SJSA1 (cell line): ENCODE measurements at regions not wholly inside any gene's neighbourhood (a gene's known extent, or its start where the extent isn't known, plus 50 kb on each side); places are given as distances from the start of the nearest gene placed in this dataset.

ENCODE experiments used
- DNase-seq, 2 experiments: peaks; one replicate each; pipeline ENCODE4 v3.0.0-alpha.2; 2015 to 2020; ENCODE audit warnings: low spot score in 2 of 2, low read depth in 1 of 2
- H3K27ac ChIP-seq: fragments of 250-450 bp; sonication (Bioruptor Pico); 2 replicates; pipeline ENCODE4 v1.5.1; 2020; ENCODE audit warnings: mild to moderate bottlenecking, moderate library complexity
- H3K27me3 ChIP-seq: fragments of 250-450 bp; sonication (Bioruptor Pico); replicated peaks from 2 replicates; pipeline ENCODE4 v1.5.1; 2020; ENCODE audit warnings: mild to moderate bottlenecking, moderate library complexity
- H3K36me3 ChIP-seq: fragments of 250-450 bp; sonication (Bioruptor Pico); 2 replicates; pipeline ENCODE4 v1.5.1; 2020; ENCODE audit warnings: mild to moderate bottlenecking
- H3K4me1 ChIP-seq: fragments of 250-450 bp; sonication (Bioruptor Pico); replicated peaks from 2 replicates; pipeline ENCODE4 v1.6.1; 2021; ENCODE audit warnings: mild to moderate bottlenecking
- H3K4me3 ChIP-seq: fragments of 250-450 bp; sonication (Bioruptor Pico); 2 replicates; pipeline ENCODE4 v1.5.1; 2020; ENCODE audit warnings: mild to moderate bottlenecking
- H3K9me3 ChIP-seq: fragments of 250-450 bp; sonication (Bioruptor Pico); replicated peaks from 2 replicates; pipeline ENCODE4 v1.5.1; 2020; ENCODE audit warnings: mild to moderate bottlenecking

DNA sequence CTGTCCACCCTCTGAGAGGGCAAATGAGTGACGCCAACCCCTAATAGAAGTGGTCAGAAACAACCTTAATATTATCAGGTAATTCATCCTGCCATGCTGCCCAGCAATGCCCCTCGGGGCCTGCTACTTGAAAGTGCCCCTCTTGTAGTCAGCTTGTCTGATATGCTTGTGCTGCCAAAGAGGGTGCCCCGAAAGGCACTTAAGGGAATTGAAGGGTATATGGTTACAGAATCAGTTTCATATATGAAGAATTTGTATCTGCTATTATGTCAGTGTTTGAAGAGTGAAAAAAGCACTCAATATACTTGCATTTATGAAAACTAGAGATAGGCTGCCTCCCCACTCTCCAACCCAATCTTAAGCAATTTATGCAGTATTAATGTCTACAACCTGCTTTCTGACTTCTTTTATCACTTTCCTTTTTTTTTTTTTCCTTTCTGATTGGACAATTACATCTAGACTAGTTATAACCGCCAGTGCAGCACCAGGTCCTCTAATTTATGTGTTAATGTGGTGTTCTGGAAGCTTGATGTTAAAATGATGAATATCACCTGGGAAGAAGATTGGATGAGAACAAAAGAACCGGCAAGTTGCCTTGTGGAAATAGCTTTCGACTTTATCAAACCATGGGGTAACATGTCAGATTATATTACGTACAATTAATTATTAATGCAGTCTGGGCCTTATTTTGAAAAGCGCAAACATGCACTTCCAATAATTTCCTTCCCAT, 646.9 kb upstream of the ACVR2A start:
- no peak for DNase-seq
- H3K27ac ChIP-seq: no peak overlapping the region
- H3K9me3 ChIP-seq: no peaks in the 10 kb centered on the region
- H3K4me3 ChIP-seq: no peak overlapping the region
- no peaks in the 10 kb centered on the region for H3K27me3 ChIP-seq
- no peaks in the 10 kb centered on the region for H3K36me3 ChIP-seq
- no peaks in the 10 kb centered on the region for H3K4me1 ChIP-seq

DNA sequence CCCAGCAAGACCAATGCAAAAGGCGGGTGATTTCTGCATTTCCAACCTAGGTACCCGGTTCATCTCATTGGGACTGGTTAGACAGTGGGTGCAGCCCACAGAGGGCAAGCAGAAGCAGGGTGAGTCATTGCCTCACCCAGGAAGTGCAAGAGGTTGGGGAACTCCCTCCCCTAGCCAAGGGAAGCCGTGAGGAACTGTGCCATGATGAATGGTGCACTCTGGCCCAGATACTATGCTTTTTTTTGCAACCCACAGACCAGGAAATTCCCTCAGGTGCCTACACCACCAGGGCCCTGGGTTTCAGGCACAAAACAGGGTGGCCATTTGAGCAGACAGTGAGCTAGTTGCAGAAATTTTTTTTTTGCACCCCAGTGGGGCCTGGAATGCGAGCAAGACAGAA, 662.6 kb upstream of the ACVR2A start:
- DNase-seq: no peak
- Histone ChIP-seq H3K27ac (no peak overlapping the region), H3K27me3 (no peaks in the 10 kb centered on the region), H3K36me3 (no peaks in the 10 kb centered on the region), H3K4me3 (no peak overlapping the region), H3K9me3 (no peaks in the 10 kb centered on the region), H3K4me1 (no peaks in the 10 kb centered on the region)

DNA sequence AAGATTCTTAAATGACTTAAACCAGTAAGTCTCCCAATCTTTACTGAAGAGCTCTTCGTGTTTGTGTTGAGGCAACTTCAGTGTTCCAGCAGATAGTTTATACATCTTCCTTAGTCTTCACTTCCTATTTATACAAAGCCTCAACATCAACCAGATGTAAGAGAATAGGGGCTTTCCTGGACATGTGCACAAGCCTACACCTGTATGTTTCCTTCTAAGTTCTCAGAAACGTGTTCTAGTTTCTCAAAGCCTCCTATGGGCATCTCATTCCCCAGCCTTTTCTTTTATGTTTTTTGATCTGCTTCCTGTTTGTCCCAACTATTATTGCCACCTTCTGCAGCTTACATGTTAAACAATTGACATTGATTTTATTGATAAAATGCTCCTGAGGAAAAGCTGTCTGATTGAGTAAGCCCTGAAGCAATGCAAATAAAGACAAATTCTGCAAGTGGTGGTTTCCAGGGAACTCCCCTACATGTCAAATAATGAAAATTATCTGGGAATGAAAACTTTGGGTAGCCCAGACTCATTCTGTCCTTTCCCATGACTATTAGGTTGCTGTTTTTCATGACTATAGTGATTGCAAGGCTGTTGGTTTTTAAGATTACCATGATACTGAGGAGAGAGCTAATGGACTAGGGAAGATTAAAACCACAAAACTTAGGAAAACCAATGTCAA, 663.3 kb upstream of the ACVR2A start:
- no peaks in the 10 kb centered on the region for H3K36me3 ChIP-seq
- no peaks in the 10 kb centered on the region for H3K27me3 ChIP-seq
- H3K27ac ChIP-seq: no peak overlapping the region
- no peak overlapping the region for H3K4me3 ChIP-seq
- no peak for DNase-seq
- H3K4me1 ChIP-seq: no peaks in the 10 kb centered on the region
- H3K9me3 ChIP-seq: no peaks in the 10 kb centered on the region

GRCh38 chr2:147177071-147177857, 667.6 kb upstream of the ACVR2A start:
- no peak for DNase-seq
- no peaks in the 10 kb centered on the region for H3K36me3 ChIP-seq
- no peak overlapping the region for H3K27ac ChIP-seq
- no peaks in the 10 kb centered on the region for H3K9me3 ChIP-seq
- no peaks in the 10 kb centered on the region for H3K4me1 ChIP-seq
- H3K27me3 ChIP-seq: no peaks in the 10 kb centered on the region
- no peak overlapping the region for H3K4me3 ChIP-seq

DNA sequence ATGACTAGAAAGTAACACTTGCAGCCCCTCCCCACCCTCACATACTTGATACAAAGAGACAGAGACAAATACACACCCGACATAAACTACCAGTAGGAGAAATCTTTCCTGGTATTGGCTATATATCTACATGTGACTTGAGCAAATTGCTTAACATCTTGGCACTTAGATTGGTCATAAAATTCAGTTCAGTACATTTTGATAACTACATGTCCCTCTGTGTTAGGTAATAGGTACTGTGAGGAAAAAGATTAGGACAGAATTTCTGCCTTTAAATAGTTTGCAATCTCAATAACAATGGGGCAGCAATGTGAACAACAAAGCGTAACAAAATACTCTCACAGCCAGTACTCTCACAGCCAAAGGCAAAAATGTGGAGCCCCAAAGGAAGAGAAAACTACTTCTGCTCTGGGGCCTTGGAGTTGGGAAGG, 670.0 kb upstream of the ACVR2A start:
- no peaks in the 10 kb centered on the region for H3K4me1 ChIP-seq
- no peaks in the 10 kb centered on the region for H3K9me3 ChIP-seq
- H3K27ac ChIP-seq: no peak overlapping the region
- H3K27me3 ChIP-seq: no peaks in the 10 kb centered on the region
- no peak for DNase-seq
- no peak overlapping the region for H3K4me3 ChIP-seq
- no peaks in the 10 kb centered on the region for H3K36me3 ChIP-seq

GRCh38 chr2:147173798-147174197, 671.0 kb upstream of the ACVR2A start:
- no peak overlapping the region for H3K27ac ChIP-seq
- no peaks in the 10 kb centered on the region for H3K9me3 ChIP-seq
- no peaks in the 10 kb centered on the region for H3K4me1 ChIP-seq
- H3K27me3 ChIP-seq: no peaks in the 10 kb centered on the region
- H3K36me3 ChIP-seq: no peaks in the 10 kb centered on the region
- no peak for DNase-seq
- no peak overlapping the region for H3K4me3 ChIP-seq

GRCh38 chr2:147173189-147173581, 671.6 kb upstream of the ACVR2A start:
- H3K9me3 ChIP-seq: no peaks in the 10 kb centered on the region
- no peak overlapping the region for H3K27ac ChIP-seq
- no peaks in the 10 kb centered on the region for H3K27me3 ChIP-seq
- H3K36me3 ChIP-seq: no peaks in the 10 kb centered on the region
- H3K4me1 ChIP-seq: no peaks in the 10 kb centered on the region
- DNase-seq: no peak
- no peak overlapping the region for H3K4me3 ChIP-seq

DNA sequence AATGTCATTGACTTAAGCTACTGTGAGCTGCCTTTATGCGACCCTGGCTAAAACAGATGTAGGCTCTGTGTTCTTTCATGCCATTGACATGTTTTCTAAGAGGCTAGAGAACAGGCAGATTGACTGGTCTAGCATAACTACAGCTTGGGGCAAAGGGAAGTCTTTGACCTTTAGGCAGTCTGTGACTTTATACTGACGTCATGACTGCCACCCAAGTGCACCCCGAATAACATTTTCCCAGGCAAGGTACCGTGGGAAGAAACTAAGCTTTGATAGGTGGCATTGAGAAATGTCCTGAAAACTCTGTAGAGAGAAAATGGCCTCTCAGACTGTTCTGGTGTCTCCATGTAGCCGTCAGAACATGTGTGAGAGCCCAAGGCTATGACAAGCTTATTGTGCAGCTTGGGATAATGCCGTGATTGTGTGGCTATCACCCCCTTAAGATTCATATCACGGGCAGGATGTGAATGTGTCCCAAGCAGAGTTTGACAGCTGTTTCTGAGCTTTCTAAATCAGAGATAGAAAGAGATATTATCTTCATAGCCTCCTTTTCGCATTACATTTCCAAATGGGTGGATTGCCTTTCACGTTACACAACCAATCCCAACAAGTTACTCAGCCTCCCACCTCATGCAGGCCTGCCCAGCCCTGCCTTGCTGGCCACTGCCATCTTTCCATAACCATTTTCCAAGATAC, 672.2 kb upstream of the ACVR2A start:
- Histone ChIP-seq H3K4me3 (no peak overlapping the region), H3K4me1 (no peaks in the 10 kb centered on the region), H3K27me3 (no peaks in the 10 kb centered on the region), H3K9me3 (no peaks in the 10 kb centered on the region), H3K36me3 (no peaks in the 10 kb centered on the region), H3K27ac (no peak overlapping the region)
- DNase-seq: no peak

GRCh38 chr2:147171941-147172340, 672.9 kb upstream of the ACVR2A start:
- H3K36me3 ChIP-seq: no peaks in the 10 kb centered on the region
- H3K9me3 ChIP-seq: no peaks in the 10 kb centered on the region
- no peak overlapping the region for H3K4me3 ChIP-seq
- H3K27me3 ChIP-seq: no peaks in the 10 kb centered on the region
- no peak overlapping the region for H3K27ac ChIP-seq
- DNase-seq: no peak
- no peaks in the 10 kb centered on the region for H3K4me1 ChIP-seq

GRCh38 chr2:147170932-147171331, 673.9 kb upstream of the ACVR2A start:
- no peaks in the 10 kb centered on the region for H3K4me1 ChIP-seq
- no peak for DNase-seq
- no peak overlapping the region for H3K27ac ChIP-seq
- no peak overlapping the region for H3K4me3 ChIP-seq
- H3K36me3 ChIP-seq: no peaks in the 10 kb centered on the region
- no peaks in the 10 kb centered on the region for H3K27me3 ChIP-seq
- no peaks in the 10 kb centered on the region for H3K9me3 ChIP-seq

DNA sequence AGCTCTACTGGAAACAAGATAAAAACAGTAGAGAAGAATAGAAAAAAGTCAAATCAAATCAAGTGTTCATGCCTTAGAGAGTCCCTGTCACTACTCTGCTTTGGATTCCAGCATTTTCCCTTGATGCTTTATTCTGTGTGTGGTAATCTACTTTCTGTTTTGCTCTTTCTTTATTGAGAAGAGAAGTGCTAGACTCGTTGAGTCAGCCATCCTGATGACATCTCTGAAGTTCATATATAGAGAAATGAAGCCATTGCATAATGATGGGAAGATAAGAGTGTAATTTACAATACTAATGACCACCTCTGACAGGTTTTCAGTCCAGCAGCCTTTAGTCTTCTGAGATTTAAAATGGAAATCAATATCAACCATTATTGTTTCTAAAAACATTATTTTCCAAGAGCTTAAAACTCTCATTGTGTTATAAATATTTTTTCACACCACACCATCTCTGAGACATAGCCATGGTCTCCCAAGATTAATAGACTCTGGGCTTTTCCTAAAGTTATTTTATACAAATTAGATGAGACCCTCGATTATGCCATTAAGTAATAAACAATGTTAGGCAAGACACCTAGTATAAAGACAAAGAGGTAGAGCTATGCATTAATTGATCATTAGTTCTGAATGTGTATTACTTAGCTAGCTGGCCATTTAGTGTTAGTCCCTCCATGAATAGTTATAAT, 679.0 kb upstream of the ACVR2A start:
- H3K27me3 ChIP-seq: no peaks in the 10 kb centered on the region
- no peak overlapping the region for H3K27ac ChIP-seq
- H3K36me3 ChIP-seq: no peaks in the 10 kb centered on the region
- no peaks in the 10 kb centered on the region for H3K4me1 ChIP-seq
- H3K9me3 ChIP-seq: no peaks in the 10 kb centered on the region
- H3K4me3 ChIP-seq: no peak overlapping the region
- DNase-seq: no peak

DNA sequence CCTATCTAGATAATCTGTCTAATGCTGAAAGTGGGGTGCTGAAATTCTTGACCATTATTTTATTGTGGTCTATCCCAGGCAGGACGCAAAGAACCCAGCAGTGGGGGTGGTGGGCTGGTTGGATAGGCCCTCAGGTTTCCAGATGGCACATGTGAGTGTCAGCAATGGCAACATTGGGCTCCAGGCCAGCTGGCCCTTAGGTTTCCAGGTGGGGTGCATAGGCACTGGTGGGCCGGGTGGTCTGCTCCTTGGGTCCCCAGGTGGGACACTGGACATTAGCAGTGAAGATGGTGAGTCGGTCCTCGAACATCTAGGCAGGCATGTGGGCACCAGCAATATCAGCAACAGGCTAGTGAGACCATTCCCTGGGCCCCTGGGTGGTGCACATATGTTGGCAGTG, 680.3 kb upstream of the ACVR2A start:
- no peak overlapping the region for H3K4me3 ChIP-seq
- no peak overlapping the region for H3K27ac ChIP-seq
- no peaks in the 10 kb centered on the region for H3K4me1 ChIP-seq
- no peak for DNase-seq
- no peaks in the 10 kb centered on the region for H3K9me3 ChIP-seq
- H3K27me3 ChIP-seq: no peaks in the 10 kb centered on the region
- no peaks in the 10 kb centered on the region for H3K36me3 ChIP-seq

GRCh38 chr2:147161746-147162145, 683.1 kb upstream of the ACVR2A start:
- Histone ChIP-seq H3K27ac (no peak overlapping the region), H3K36me3 (no peaks in the 10 kb centered on the region), H3K4me3 (no peak overlapping the region), H3K9me3 (no peaks in the 10 kb centered on the region), H3K27me3 (no peaks in the 10 kb centered on the region), H3K4me1 (no peaks in the 10 kb centered on the region)
- DNase-seq: no peak
